ENCODE measurements at regions not wholly inside any gene's neighbourhood (a gene's known extent, or its start where the extent isn't known, plus 50 kb on each side); places are given as distances from the start of the nearest gene placed in this dataset.

- TF ChIP-seq EZH2 (IDR thresholded peaks at IDR 0.05; ENCODE audit: insufficient read depth, poor library complexity, severe bottlenecking) (no peak), EZH2phosphoT487 (IDR thresholded peaks at IDR 0.05; ENCODE audit: insufficient read depth, low read depth) (no peak)
Measured at GRCh38 chr6:14763139-14763538, 482.7 kb upstream of the JARID2 start.

All from GM23248 (cell line).